Gastroesophageal sphincter (tissue), 4 donors: ENCODE measurements at regions not wholly inside any gene's neighbourhood (a gene's known extent, or its start where the extent isn't known, plus 50 kb on each side); places are given as distances from the start of the nearest gene placed in this dataset.

Source experiments
- ATAC-seq: fragments of 150-250 bp; one replicate; pipeline ENCODE4 v1.9.1; 2016; ENCODE audit warnings: mild to moderate bottlenecking, moderate library complexity
- H3K27ac ChIP-seq, 4 donors: fragments of 200-600 bp; sonication (generic) in 3 of 4; 1 replicate in 3 of 4; 2 replicates in 1 of 4; pipeline ENCODE4 v1.5.1; 2016 to 2019
- H3K27me3 ChIP-seq: fragments of 200-600 bp; sonication (generic); one replicate; pipeline ENCODE4 v1.5.1; 2019
- H3K36me3 ChIP-seq, 2 donors: fragments of 200-600 bp; sonication (generic); one replicate each; pipeline ENCODE4 v1.5.1; 2019; ENCODE audit warnings: control low read depth in 1 of 2
- H3K4me1 ChIP-seq, 3 donors: fragments of 200-600 bp; sonication (generic); 1 replicate in 2 of 3; 2 replicates in 1 of 3; pipeline ENCODE4 v1.5.1; 2016 to 2019; ENCODE audit warnings: control low read depth in 2 of 3
- H3K4me3 ChIP-seq, 2 donors: fragments of 200-600 bp; sonication (generic); one replicate each; pipeline ENCODE4 v1.5.1; 2019; ENCODE audit warnings: mild to moderate bottlenecking in 1 of 2, moderate library complexity in 1 of 2
- H3K9me3 ChIP-seq, 3 donors: fragments of 200-600 bp; sonication (generic); one replicate each; pipeline ENCODE4 v1.5.1; 2017 to 2019; ENCODE audit warnings: control low read depth in 2 of 3
- EP300 ChIP-seq: sonication (generic); formaldehyde crosslinking; IDR thresholded peaks from one replicate; pipeline ENCODE4 v1.6.1; 2017; ENCODE audit warnings: antibody characterized with exemption, mild to moderate bottlenecking
- POLR2A ChIP-seq, 2 donors: fragments of 450-650 bp; IDR thresholded peaks; one replicate each; pipeline ENCODE4 v1.6.1; 2017; ENCODE audit warnings: antibody characterized with exemption in 2 of 2, mild to moderate bottlenecking in 2 of 2, moderate library complexity in 1 of 2
- POLR2AphosphoS5 ChIP-seq: sonication (generic); formaldehyde crosslinking; IDR thresholded peaks from one replicate; pipeline ENCODE4 v1.6.1; 2017; ENCODE audit warnings: antibody characterized with exemption
- whole genome bisulfite sequencing, 2 donors: methylation state at CpG; one replicate each; pipeline ENCODE4 v1.1.5; 2018; ENCODE audit warnings: low coverage in 1 of 2; 5-methylcytosine and 5-hydroxymethylcytosine counted together
- TF ChIP-seq, protein P1 (sequence below), 4 experiments: fragments of 200-600 bp in 2 of 4; fragments of 450-650 bp in 2 of 4; sonication (generic) in 1 of 4; IDR thresholded peaks; one replicate each; pipeline ENCODE4 v1.5.1; 2017 to 2019; ENCODE audit warnings: antibody characterized with exemption in 4 of 4, mild to moderate bottlenecking in 2 of 4, moderate library complexity in 2 of 4

DNA sequence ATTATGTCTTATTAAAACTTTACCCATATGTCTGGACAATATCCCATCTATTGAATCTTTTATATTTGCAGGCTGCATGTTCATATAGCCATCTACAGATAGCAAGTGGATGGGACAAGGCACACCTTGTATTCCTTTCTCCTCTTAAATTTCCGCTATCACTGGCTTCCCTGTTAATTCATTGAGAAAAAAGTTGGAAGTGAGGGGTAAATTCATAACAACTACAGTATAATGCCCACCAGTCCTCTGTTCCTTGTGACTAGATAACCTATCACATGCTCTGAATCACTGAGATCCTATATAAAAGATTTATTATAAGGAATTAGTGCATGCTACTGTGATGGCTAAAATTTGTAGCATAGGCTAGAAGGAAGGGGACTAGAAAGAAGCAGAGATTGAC, 1005.8 kb upstream of the ATXN8OS start:
- Histone ChIP-seq H3K9me3 (peaks cover 0 to 8% (median 0%) of the 10 kb centered on the region in 3 donors), H3K4me1 (no peaks in the 10 kb centered on the region), H3K36me3 (no peaks in the 10 kb centered on the region), H3K27ac (no peak overlapping the region), H3K4me3 (no peak overlapping the region), H3K27me3 (no peaks in the 10 kb centered on the region)
- TF ChIP-seq POLR2AphosphoS5 = no peak
- no peak for TF ChIP-seq EP300
- TF ChIP-seq, protein P1, sequence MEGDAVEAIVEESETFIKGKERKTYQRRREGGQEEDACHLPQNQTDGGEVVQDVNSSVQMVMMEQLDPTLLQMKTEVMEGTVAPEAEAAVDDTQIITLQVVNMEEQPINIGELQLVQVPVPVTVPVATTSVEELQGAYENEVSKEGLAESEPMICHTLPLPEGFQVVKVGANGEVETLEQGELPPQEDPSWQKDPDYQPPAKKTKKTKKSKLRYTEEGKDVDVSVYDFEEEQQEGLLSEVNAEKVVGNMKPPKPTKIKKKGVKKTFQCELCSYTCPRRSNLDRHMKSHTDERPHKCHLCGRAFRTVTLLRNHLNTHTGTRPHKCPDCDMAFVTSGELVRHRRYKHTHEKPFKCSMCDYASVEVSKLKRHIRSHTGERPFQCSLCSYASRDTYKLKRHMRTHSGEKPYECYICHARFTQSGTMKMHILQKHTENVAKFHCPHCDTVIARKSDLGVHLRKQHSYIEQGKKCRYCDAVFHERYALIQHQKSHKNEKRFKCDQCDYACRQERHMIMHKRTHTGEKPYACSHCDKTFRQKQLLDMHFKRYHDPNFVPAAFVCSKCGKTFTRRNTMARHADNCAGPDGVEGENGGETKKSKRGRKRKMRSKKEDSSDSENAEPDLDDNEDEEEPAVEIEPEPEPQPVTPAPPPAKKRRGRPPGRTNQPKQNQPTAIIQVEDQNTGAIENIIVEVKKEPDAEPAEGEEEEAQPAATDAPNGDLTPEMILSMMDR (IDR thresholded peaks at IDR 0.05) = no peak
- no peak for TF ChIP-seq POLR2A (IDR thresholded peaks at IDR 0.05)
- no peak for ATAC-seq
- 80 to 92% methylated on average over 1 of the region's 1 CpG for WGBS, 2 donors

GRCh38 chr13:69094485-69094884, 1013.1 kb upstream of the ATXN8OS start:
- 7 to 43% methylated on average over 1 of the region's 1 CpG for WGBS, 2 donors
- TF ChIP-seq EP300 (no peak), POLR2A (IDR thresholded peaks at IDR 0.05) (no peak), POLR2AphosphoS5 (no peak)
- TF ChIP-seq, protein P1 (IDR thresholded peaks at IDR 0.05) = no peak
- Histone ChIP-seq H3K9me3 (no peaks in the 10 kb centered on the region), H3K4me3 (no peak overlapping the region), H3K4me1 (no peaks in the 10 kb centered on the region), H3K27me3 (no peaks in the 10 kb centered on the region), H3K36me3 (no peaks in the 10 kb centered on the region), H3K27ac (no peak overlapping the region)
- no peak for ATAC-seq

DNA sequence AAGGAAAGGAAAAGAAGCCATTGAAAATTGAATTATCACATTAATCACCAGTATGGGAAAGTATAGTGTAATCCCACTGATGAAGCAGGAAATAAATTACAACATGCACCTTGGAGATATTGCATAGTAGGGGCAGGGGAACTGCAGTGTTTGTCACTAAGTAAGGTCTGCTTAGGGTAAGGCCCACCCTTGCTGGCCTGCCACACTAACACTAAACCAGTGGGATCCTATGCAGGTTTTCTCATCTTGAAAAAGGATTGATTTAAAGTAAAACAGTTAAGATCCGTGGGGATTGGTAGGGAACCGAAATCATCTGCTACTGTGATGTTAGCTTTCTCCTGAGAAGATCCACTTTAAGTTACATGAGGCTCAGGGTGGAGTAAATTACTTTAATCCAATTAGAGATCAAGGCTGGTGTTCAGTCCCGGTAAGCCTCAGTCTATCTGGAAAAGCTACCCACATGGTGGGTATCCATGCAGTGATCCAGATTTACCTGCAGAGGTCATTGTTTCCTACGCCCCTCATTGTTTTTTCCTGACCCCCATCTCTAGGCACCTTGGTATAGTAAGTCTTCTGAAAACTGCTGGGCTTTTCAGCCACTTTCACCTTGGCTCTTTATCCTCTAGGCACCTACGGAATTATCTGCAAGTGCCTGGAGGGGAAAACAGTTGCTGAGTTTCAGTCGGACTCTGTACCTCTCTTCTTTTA, 1014.9 kb upstream of the ATXN8OS start:
- no peaks in the 10 kb centered on the region for H3K4me1 ChIP-seq
- H3K27me3 ChIP-seq = no peaks in the 10 kb centered on the region
- TF ChIP-seq, protein P1 (IDR thresholded peaks at IDR 0.05) = no peak
- no peak for TF ChIP-seq POLR2A (IDR thresholded peaks at IDR 0.05)
- TF ChIP-seq EP300 = no peak
- TF ChIP-seq POLR2AphosphoS5 = no peak
- H3K9me3 ChIP-seq = no peaks in the 10 kb centered on the region
- 78 to 81% methylated on average over 6 of the region's 6 CpGs for WGBS, 2 donors
- no peak overlapping the region for H3K4me3 ChIP-seq
- H3K36me3 ChIP-seq = no peaks in the 10 kb centered on the region
- H3K27ac ChIP-seq = no peak overlapping the region
- no peak for ATAC-seq

GRCh38 chr13:69077267-69077666, 1030.4 kb upstream of the ATXN8OS start:
- TF ChIP-seq, protein P1 (IDR thresholded peaks at IDR 0.05) = no peak
- TF ChIP-seq POLR2AphosphoS5 (no peak), EP300 (no peak), POLR2A (IDR thresholded peaks at IDR 0.05) (no peak)
- no peak overlapping the region for H3K27ac ChIP-seq
- no peaks in the 10 kb centered on the region for H3K27me3 ChIP-seq
- no peaks in the 10 kb centered on the region for H3K9me3 ChIP-seq
- H3K4me1 ChIP-seq = no peaks in the 10 kb centered on the region
- WGBS, 2 donors = 63 to 67% methylated on average over 1 of the region's 1 CpG
- H3K36me3 ChIP-seq = no peaks in the 10 kb centered on the region
- H3K4me3 ChIP-seq = no peak overlapping the region
- ATAC-seq = no peak

GRCh38 chr13:69069554-69070133, 1038.0 kb upstream of the ATXN8OS start:
- Histone ChIP-seq H3K27me3 (no peaks in the 10 kb centered on the region), H3K4me3 (no peak overlapping the region), H3K36me3 (no peaks in the 10 kb centered on the region), H3K9me3 (no peaks in the 10 kb centered on the region), H3K27ac (no peak overlapping the region), H3K4me1 (no peaks in the 10 kb centered on the region)
- 50 to 75% methylated on average over 1 of the region's 1 CpG for WGBS, 2 donors
- TF ChIP-seq POLR2AphosphoS5 (no peak), POLR2A (IDR thresholded peaks at IDR 0.05) (no peak), EP300 (no peak)
- TF ChIP-seq, protein P1 (IDR thresholded peaks at IDR 0.05) = no peak
- ATAC-seq = no peak
